ENCODE measurements at regions not wholly inside any gene's neighbourhood (a gene's known extent, or its start where the extent isn't known, plus 50 kb on each side); places are given as distances from the start of the nearest gene placed in this dataset.
"Not testable (repeated sequence)": the region's sequence is repeated elsewhere in the genome, so short reads cannot be mapped to it uniquely, and the experiment has no call there.

- FAIRE-seq: no peak
Measured at GRCh38 chr13:112145551-112146360, 78.8 kb downstream of the SOX1 start.

- no peak for FAIRE-seq
Measured at GRCh38 chr13:112150352-112150751, 83.4 kb downstream of the SOX1 start.

- FAIRE-seq: no peak
Measured at GRCh38 chr13:112152846-112153245, 85.9 kb downstream of the SOX1 start.

GRCh38 chr13:112153364-112153763, 86.4 kb downstream of the SOX1 start:
- no peak for FAIRE-seq

GRCh38 chr13:112153846-112154245, 86.9 kb downstream of the SOX1 start:
- FAIRE-seq: no peak

- no peak for FAIRE-seq
Measured at GRCh38 chr13:112154301-112155060, 87.5 kb downstream of the SOX1 start.

- FAIRE-seq: no peak
Measured at GRCh38 chr13:112158961-112159360, 92.0 kb downstream of the SOX1 start.

- FAIRE-seq: no peak
Measured at GRCh38 chr13:112159575-112160547, 92.9 kb downstream of the SOX1 start.

- no peak for FAIRE-seq
Measured at GRCh38 chr13:112160558-112160957, 93.6 kb downstream of the SOX1 start.

- no peak for FAIRE-seq
Measured at GRCh38 chr13:112161521-112162301, 94.8 kb downstream of the SOX1 start.

- FAIRE-seq: not testable (repeated sequence)
Measured at GRCh38 chr13:112163691-112164660, 97.0 kb downstream of the SOX1 start.

- FAIRE-seq: no peak
Measured at GRCh38 chr13:112165712-112166111, 98.8 kb downstream of the SOX1 start.

GRCh38 chr13:112168761-112169160, 101.8 kb downstream of the SOX1 start:
- no peak for FAIRE-seq

- FAIRE-seq: no peak
Measured at GRCh38 chr13:112169941-112170822, 103.2 kb downstream of the SOX1 start.

GRCh38 chr13:112170823-112171569, 104.0 kb downstream of the SOX1 start:
- FAIRE-seq: no peak

- FAIRE-seq: no peak
Measured at GRCh38 chr13:112171570-112171965, 104.6 kb downstream of the SOX1 start.

GRCh38 chr13:112172017-112172416, 105.1 kb downstream of the SOX1 start:
- no peak for FAIRE-seq

- FAIRE-seq: no peak
Measured at GRCh38 chr13:112172641-112173251, 105.8 kb downstream of the SOX1 start.

Data from endometrium (tissue), 2 donors.